Parathyroid adenoma (tissue), 2 donors: ENCODE measurements at regions not wholly inside any gene's neighbourhood (a gene's known extent, or its start where the extent isn't known, plus 50 kb on each side); places are given as distances from the start of the nearest gene placed in this dataset.

Experiments used
- H2AFZ ChIP-seq: fragments of 300-600 bp; sonication (generic); one replicate; pipeline ENCODE4 v1.7.0; 2017; ENCODE audit warnings: antibody characterized with exemption, mild to moderate bottlenecking
- H3K27ac ChIP-seq: fragments of 300-600 bp; sonication (generic); one replicate; pipeline ENCODE4 v1.7.0; 2017
- H3K27me3 ChIP-seq: fragments of 300-600 bp; sonication (generic); one replicate; pipeline ENCODE4 v1.7.0; 2017; ENCODE audit warnings: low read length; ENCODE audit not compliant: control insufficient read depth, insufficient read depth
- H3K36me3 ChIP-seq: fragments of 300-600 bp; sonication (generic); one replicate; pipeline ENCODE4 v1.7.0; 2017; ENCODE audit warnings: low read length; ENCODE audit not compliant: control insufficient read depth, insufficient read depth
- H3K4me1 ChIP-seq: fragments of 300-600 bp; sonication (generic); one replicate; pipeline ENCODE4 v1.7.0; 2017; ENCODE audit warnings: control low read depth
- H3K4me2 ChIP-seq: fragments of 300-600 bp; sonication (generic); one replicate; pipeline ENCODE4 v1.7.0; 2017; ENCODE audit warnings: low read length
- H3K4me3 ChIP-seq: fragments of 300-600 bp; sonication (generic); one replicate; pipeline ENCODE4 v1.7.0; 2017; ENCODE audit warnings: low read depth, low read length
- H3K79me2 ChIP-seq: fragments of 300-600 bp; sonication (generic); one replicate; pipeline ENCODE4 v1.7.0; 2017; ENCODE audit warnings: control low read depth
- H3K9ac ChIP-seq: fragments of 300-600 bp; sonication (generic); one replicate; pipeline ENCODE4 v1.7.0; 2017; ENCODE audit warnings: mild to moderate bottlenecking
- H3K9me3 ChIP-seq: fragments of 300-600 bp; sonication (generic); one replicate; pipeline ENCODE4 v1.7.0; 2017; ENCODE audit warnings: low read length; ENCODE audit not compliant: control insufficient read depth
- TF ChIP-seq, protein P1 (sequence below): fragments of 300-600 bp; sonication (generic); IDR thresholded peaks from one replicate; pipeline ENCODE4 v1.7.0; 2017; ENCODE audit warnings: antibody characterized with exemption, mild to moderate bottlenecking
- donor health status: primary hyperparathyroidism.

DNA sequence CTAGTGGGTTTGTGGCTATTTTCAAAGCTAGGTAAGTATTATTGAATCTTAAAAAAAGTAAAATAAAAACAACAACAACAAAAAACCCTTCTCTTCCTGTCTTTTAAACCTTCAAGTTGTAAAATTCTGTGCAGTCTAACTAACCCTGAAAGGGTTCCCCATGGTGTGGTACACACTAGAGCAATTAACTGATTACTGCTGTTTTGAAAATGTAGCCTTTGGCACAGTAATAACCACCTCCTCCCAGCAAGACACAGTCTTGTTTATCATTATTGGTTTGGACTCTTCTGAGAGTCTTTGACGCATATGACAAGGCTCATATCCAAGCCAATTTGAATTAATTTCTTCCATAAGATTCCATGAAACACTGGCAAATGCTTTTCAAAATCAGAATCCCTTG lies 2184.6 kb upstream of the PIK3C3 start:
- H3K9me3 ChIP-seq: no peaks in the 10 kb centered on the region
- no peak overlapping the region for H3K4me3 ChIP-seq
- no peak overlapping the region for H2AFZ ChIP-seq
- H3K79me2 ChIP-seq: no peaks in the 10 kb centered on the region
- no peak overlapping the region for H3K27ac ChIP-seq
- no peaks in the 10 kb centered on the region for H3K36me3 ChIP-seq
- no peak overlapping the region for H3K4me2 ChIP-seq
- no peaks in the 10 kb centered on the region for H3K27me3 ChIP-seq
- TF ChIP-seq, protein P1, sequence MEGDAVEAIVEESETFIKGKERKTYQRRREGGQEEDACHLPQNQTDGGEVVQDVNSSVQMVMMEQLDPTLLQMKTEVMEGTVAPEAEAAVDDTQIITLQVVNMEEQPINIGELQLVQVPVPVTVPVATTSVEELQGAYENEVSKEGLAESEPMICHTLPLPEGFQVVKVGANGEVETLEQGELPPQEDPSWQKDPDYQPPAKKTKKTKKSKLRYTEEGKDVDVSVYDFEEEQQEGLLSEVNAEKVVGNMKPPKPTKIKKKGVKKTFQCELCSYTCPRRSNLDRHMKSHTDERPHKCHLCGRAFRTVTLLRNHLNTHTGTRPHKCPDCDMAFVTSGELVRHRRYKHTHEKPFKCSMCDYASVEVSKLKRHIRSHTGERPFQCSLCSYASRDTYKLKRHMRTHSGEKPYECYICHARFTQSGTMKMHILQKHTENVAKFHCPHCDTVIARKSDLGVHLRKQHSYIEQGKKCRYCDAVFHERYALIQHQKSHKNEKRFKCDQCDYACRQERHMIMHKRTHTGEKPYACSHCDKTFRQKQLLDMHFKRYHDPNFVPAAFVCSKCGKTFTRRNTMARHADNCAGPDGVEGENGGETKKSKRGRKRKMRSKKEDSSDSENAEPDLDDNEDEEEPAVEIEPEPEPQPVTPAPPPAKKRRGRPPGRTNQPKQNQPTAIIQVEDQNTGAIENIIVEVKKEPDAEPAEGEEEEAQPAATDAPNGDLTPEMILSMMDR: no peak
- H3K4me1 ChIP-seq: no peaks in the 10 kb centered on the region
- no peak overlapping the region for H3K9ac ChIP-seq

DNA sequence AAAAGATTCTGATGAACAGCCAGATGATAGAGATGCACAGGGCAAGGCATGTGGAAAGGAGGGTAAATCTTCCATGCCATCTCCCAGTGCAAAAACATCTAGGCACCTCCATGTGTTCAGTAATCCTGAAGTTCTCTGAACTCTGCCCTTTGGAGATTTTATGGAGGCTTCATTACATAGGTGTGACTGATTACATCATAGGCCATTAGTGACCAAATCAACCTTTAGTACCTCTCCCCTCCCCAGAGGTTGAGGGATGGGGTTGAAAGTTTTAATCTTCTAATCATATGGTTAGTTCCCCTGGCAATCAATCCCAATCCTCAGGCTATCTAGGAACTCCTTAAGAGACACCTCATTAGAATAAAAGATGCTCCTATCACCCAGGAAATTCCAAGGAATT lies 2190.2 kb upstream of the PIK3C3 start:
- Histone ChIP-seq H3K9me3 (no peaks in the 10 kb centered on the region), H3K27me3 (no peaks in the 10 kb centered on the region), H3K27ac (no peak overlapping the region), H3K79me2 (no peaks in the 10 kb centered on the region), H3K4me3 (no peak overlapping the region), H3K4me1 (no peaks in the 10 kb centered on the region), H3K4me2 (no peak overlapping the region), H3K9ac (no peak overlapping the region), H2AFZ (no peak overlapping the region), H3K36me3 (no peaks in the 10 kb centered on the region)
- TF ChIP-seq, protein P1: no peak

DNA sequence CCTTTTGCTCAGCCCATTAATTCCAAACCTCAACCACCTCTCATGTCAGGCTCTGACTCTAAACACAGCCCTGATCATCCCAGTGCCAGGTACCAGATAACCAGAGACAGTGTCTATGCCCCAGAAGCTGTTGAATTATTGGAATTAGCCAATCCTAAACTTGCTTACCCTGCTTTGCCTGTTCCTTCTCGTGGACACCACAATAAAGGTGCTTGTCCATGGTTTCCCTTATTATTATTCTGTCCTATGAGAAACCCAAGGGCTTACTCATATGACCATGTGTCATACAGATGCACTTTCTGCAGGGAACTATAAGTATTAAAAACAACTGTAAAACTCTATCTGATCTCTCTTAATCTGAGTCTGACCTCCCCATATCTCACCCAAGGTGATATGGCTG lies 2193.8 kb upstream of the PIK3C3 start:
- TF ChIP-seq, protein P1: no peak
- H3K27me3 ChIP-seq: no peaks in the 10 kb centered on the region
- H3K9ac ChIP-seq: no peak overlapping the region
- no peaks in the 10 kb centered on the region for H3K4me1 ChIP-seq
- H3K4me2 ChIP-seq: no peak overlapping the region
- no peaks in the 10 kb centered on the region for H3K79me2 ChIP-seq
- H2AFZ ChIP-seq: no peak overlapping the region
- H3K4me3 ChIP-seq: no peak overlapping the region
- no peaks in the 10 kb centered on the region for H3K9me3 ChIP-seq
- no peaks in the 10 kb centered on the region for H3K36me3 ChIP-seq
- H3K27ac ChIP-seq: no peak overlapping the region

DNA sequence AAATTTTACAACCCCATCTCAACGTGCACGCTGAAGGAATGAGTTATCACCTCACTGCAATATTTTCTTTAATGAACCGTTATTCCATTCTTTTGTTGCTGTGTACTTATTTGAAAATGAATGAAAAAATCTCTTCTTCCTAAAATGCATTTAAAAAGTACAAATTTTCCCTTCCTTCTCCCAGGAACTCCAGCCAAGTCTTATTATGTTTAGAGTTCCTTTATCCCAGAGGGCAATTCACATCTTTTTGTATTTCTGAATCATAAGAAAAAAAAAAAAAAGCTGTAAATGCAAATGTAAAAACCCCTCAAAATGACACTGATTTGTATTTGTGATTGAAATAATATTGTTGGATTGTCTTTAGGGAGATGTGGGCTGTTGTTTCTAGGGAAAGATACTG lies 2194.3 kb upstream of the CELF4 start:
- H3K36me3 ChIP-seq: no peaks in the 10 kb centered on the region

DNA sequence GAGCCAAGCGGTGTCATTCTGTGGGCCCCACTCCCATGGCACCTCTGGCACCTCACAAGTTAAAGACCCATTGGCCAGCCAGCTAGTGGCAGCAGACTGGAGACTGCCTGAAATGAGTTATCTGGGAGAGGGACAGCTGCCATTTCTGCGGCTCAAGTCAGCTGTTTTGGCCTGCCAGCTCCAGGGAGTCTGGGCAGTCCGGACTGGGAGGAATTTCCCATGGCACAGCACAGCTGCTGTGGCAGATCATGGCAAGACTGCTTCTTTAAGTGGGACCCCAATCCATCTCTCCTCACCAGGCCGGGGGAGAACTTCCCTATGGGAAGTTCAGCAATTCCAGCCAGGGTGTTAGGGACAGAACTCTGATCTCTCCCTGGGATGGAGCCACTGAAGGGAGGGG lies 2187.6 kb upstream of the CELF4 start:
- Histone ChIP-seq H3K27ac (no peak overlapping the region), H3K4me2 (no peak overlapping the region), H3K36me3 (no peaks in the 10 kb centered on the region), H3K9ac (no peak overlapping the region), H3K4me1 (peaks cover 3% of the 10 kb centered on the region), H3K4me3 (no peak overlapping the region), H3K27me3 (no peaks in the 10 kb centered on the region), H2AFZ (no peak overlapping the region), H3K9me3 (no peaks in the 10 kb centered on the region), H3K79me2 (no peaks in the 10 kb centered on the region)
- TF ChIP-seq, protein P1: no peak

More for the DNA sequence above, 2194.3 kb upstream of the CELF4 start:
- H3K4me3 ChIP-seq: no peak overlapping the region
- no peaks in the 10 kb centered on the region for H3K4me1 ChIP-seq
- H3K79me2 ChIP-seq: no peaks in the 10 kb centered on the region
- no peak overlapping the region for H2AFZ ChIP-seq
- H3K27me3 ChIP-seq: no peaks in the 10 kb centered on the region
- TF ChIP-seq, protein P1: no peak
- H3K27ac ChIP-seq: no peak overlapping the region
- H3K4me2 ChIP-seq: no peak overlapping the region
- no peak overlapping the region for H3K9ac ChIP-seq
- H3K9me3 ChIP-seq: no peaks in the 10 kb centered on the region
